Breast epithelium (tissue), 3 donors: ENCODE measurements at regions not wholly inside any gene's neighbourhood (a gene's known extent, or its start where the extent isn't known, plus 50 kb on each side); places are given as distances from the start of the nearest gene placed in this dataset.

Experiments used
- POLR2A ChIP-seq: fragments of 450-650 bp; IDR thresholded peaks from one replicate; pipeline ENCODE4 v1.6.1; 2016; ENCODE audit warnings: antibody characterized with exemption, mild to moderate bottlenecking, moderate library complexity
- POLR2AphosphoS5 ChIP-seq, 3 donors: sonication (generic); formaldehyde crosslinking; IDR thresholded peaks; one replicate each; pipeline ENCODE4 v1.6.1; 2017; ENCODE audit warnings: antibody characterized with exemption in 3 of 3
- TF ChIP-seq, protein P1 (sequence below), 3 donors: fragments of 450-650 bp; IDR thresholded peaks; one replicate each; pipeline ENCODE4 v1.5.1; 2016 to 2017; ENCODE audit warnings: antibody characterized with exemption in 3 of 3, mild to moderate bottlenecking in 3 of 3, moderate library complexity in 3 of 3

DNA sequence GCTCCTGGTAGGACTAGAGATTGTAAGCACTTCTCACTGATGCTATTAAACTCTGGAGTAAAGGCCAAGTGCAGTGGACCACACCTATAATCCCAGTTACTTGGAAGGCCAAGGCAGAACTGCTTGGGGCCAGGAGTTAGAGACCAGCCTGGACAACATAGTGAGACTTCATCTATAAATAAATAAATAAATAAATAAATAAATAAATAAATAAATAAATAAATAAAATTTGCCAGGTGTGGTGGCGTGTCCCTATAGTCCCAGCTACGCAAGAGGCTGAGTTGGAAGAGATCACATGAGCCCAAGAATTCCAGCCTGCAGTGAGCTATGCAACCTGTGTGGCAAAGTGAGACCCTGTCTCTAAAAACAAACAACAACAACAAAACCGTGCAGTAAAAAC lies 1475.7 kb downstream of the REEP3 start:
- TF ChIP-seq, protein P1, sequence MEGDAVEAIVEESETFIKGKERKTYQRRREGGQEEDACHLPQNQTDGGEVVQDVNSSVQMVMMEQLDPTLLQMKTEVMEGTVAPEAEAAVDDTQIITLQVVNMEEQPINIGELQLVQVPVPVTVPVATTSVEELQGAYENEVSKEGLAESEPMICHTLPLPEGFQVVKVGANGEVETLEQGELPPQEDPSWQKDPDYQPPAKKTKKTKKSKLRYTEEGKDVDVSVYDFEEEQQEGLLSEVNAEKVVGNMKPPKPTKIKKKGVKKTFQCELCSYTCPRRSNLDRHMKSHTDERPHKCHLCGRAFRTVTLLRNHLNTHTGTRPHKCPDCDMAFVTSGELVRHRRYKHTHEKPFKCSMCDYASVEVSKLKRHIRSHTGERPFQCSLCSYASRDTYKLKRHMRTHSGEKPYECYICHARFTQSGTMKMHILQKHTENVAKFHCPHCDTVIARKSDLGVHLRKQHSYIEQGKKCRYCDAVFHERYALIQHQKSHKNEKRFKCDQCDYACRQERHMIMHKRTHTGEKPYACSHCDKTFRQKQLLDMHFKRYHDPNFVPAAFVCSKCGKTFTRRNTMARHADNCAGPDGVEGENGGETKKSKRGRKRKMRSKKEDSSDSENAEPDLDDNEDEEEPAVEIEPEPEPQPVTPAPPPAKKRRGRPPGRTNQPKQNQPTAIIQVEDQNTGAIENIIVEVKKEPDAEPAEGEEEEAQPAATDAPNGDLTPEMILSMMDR (IDR thresholded peaks at IDR 0.05): no peak
- TF ChIP-seq POLR2A (no peak), POLR2AphosphoS5 (IDR thresholded peaks at IDR 0.05) (no peak)
